ENCODE measurements at regions not wholly inside any gene's neighbourhood (a gene's known extent, or its start where the extent isn't known, plus 50 kb on each side); places are given as distances from the start of the nearest gene placed in this dataset.
"Not testable (repeated sequence)": the region's sequence is repeated elsewhere in the genome, so short reads cannot be mapped to it uniquely, and the experiment has no call there.

- H3K9me3 ChIP-seq (ENCODE audit: low read depth): no peaks in the 10 kb centered on the region
- no peaks in the 10 kb centered on the region for H3K9me2 ChIP-seq (ENCODE audit: insufficient read depth)
- H3K4me3 ChIP-seq: no peak overlapping the region
- TF ChIP-seq EZH2 (IDR thresholded peaks at IDR 0.05; ENCODE audit: insufficient read depth, poor library complexity, severe bottlenecking) (no peak), EZH2phosphoT487 (IDR thresholded peaks at IDR 0.05; ENCODE audit: insufficient read depth, low read depth) (no peak)
- H3K4me2 ChIP-seq (ENCODE audit: unreplicated experiment): no peak overlapping the region
- H3K36me3 ChIP-seq (ENCODE audit: low read depth): no peaks in the 10 kb centered on the region
- H3K4me1 ChIP-seq (ENCODE audit: insufficient read depth): no peaks in the 10 kb centered on the region
- WGBS, 2 experiments (ENCODE audit: low coverage in 1 of 2, low lambda C conversion rate in 2 of 2, missing lambda C conversion rate in 2 of 2): 37 to 47% methylated on average over 5 of the region's 5 CpGs
- H3F3A ChIP-seq (ENCODE audit: insufficient read depth): no peaks in the 10 kb centered on the region
- DNase-seq: no peak
- H2AFZ ChIP-seq: no peak overlapping the region
- H3K9ac ChIP-seq: no peak overlapping the region
- H3K79me2 ChIP-seq (ENCODE audit: insufficient read depth): no peaks in the 10 kb centered on the region
- H3K27me3 ChIP-seq (replicated peaks; ENCODE audit: insufficient read depth): no peaks in the 10 kb centered on the region
- no peaks in the 10 kb centered on the region for H4K20me1 ChIP-seq (ENCODE audit: insufficient read depth)
- in situ Hi-C loops (cut with MboI): no loop called here
- H3K27ac ChIP-seq: no peak overlapping the region
Measured at GRCh38 chr11:50220651-50221050, 188.0 kb downstream of the OR4C45 start.

GRCh38 chr11:50238368-50238767 is 205.7 kb downstream of the OR4C45 start:
- H3K4me3 ChIP-seq; in situ Hi-C loops (cut with MboI); H3K4me1 ChIP-seq (ENCODE audit: insufficient read depth); H3K9ac ChIP-seq; H2AFZ ChIP-seq; H3K9me3 ChIP-seq (ENCODE audit: low read depth); H3K4me2 ChIP-seq (ENCODE audit: unreplicated experiment); H3K27me3 ChIP-seq (replicated peaks; ENCODE audit: insufficient read depth); H3K9me2 ChIP-seq (ENCODE audit: insufficient read depth); H4K20me1 ChIP-seq (ENCODE audit: insufficient read depth); H3F3A ChIP-seq (ENCODE audit: insufficient read depth); H3K36me3 ChIP-seq (ENCODE audit: low read depth); H3K79me2 ChIP-seq (ENCODE audit: insufficient read depth); H3K27ac ChIP-seq; DNase-seq: not testable (repeated sequence)
- 37 to 43% methylated on average over 4 of the region's 4 CpGs for WGBS, 2 experiments (ENCODE audit: low coverage in 1 of 2, low lambda C conversion rate in 2 of 2, missing lambda C conversion rate in 2 of 2)

GRCh38 chr11:50246183-50246582 is 213.5 kb downstream of the OR4C45 start:
- Histone ChIP-seq H3K9ac (no peak overlapping the region), H2AFZ (no peak overlapping the region), H3K27me3 (replicated peaks; ENCODE audit: insufficient read depth) (no peaks in the 10 kb centered on the region), H3K27ac (no peak overlapping the region), H3K4me1 (ENCODE audit: insufficient read depth) (no peaks in the 10 kb centered on the region), H3K4me3 (no peak overlapping the region), H3K9me3 (ENCODE audit: low read depth) (no peaks in the 10 kb centered on the region), H3K79me2 (ENCODE audit: insufficient read depth) (no peaks in the 10 kb centered on the region), H3F3A (ENCODE audit: insufficient read depth) (no peaks in the 10 kb centered on the region), H4K20me1 (ENCODE audit: insufficient read depth) (no peaks in the 10 kb centered on the region), H3K36me3 (ENCODE audit: low read depth) (no peaks in the 10 kb centered on the region), H3K9me2 (ENCODE audit: insufficient read depth) (no peaks in the 10 kb centered on the region), H3K4me2 (ENCODE audit: unreplicated experiment) (no peak overlapping the region)
- TF ChIP-seq EZH2phosphoT487 (IDR thresholded peaks at IDR 0.05; ENCODE audit: insufficient read depth, low read depth) (no peak), EZH2 (IDR thresholded peaks at IDR 0.05; ENCODE audit: insufficient read depth, poor library complexity, severe bottlenecking) (no peak)
- DNase-seq: no peak
- in situ Hi-C loops (cut with MboI): no loop called here
- WGBS, 2 experiments (ENCODE audit: low coverage in 1 of 2, low lambda C conversion rate in 2 of 2, missing lambda C conversion rate in 2 of 2): 14 to 21% methylated on average over 4 to 5 of the region's 5 CpGs

- Histone ChIP-seq H3K4me1 (ENCODE audit: insufficient read depth) (no peaks in the 10 kb centered on the region), H3K27ac (no peak overlapping the region), H3K36me3 (ENCODE audit: low read depth) (no peaks in the 10 kb centered on the region), H4K20me1 (ENCODE audit: insufficient read depth) (no peaks in the 10 kb centered on the region), H3K79me2 (ENCODE audit: insufficient read depth) (no peaks in the 10 kb centered on the region), H3K4me2 (ENCODE audit: unreplicated experiment) (no peak overlapping the region), H3K9ac (no peak overlapping the region), H3K9me2 (ENCODE audit: insufficient read depth) (no peaks in the 10 kb centered on the region), H2AFZ (no peak overlapping the region), H3K27me3 (replicated peaks; ENCODE audit: insufficient read depth) (no peaks in the 10 kb centered on the region), H3K4me3 (no peak overlapping the region), H3F3A (ENCODE audit: insufficient read depth) (no peaks in the 10 kb centered on the region), H3K9me3 (ENCODE audit: low read depth) (no peaks in the 10 kb centered on the region)
- 61 to 64% methylated on average over 13 to 16 of the region's 16 CpGs for WGBS, 2 experiments (ENCODE audit: low coverage in 1 of 2, low lambda C conversion rate in 2 of 2, missing lambda C conversion rate in 2 of 2)
- DNase-seq: no peak
- TF ChIP-seq EZH2 (IDR thresholded peaks at IDR 0.05; ENCODE audit: insufficient read depth, poor library complexity, severe bottlenecking): no peak
- no peak for TF ChIP-seq EZH2phosphoT487 (IDR thresholded peaks at IDR 0.05; ENCODE audit: insufficient read depth, low read depth)
- in situ Hi-C loops (cut with MboI): no loop called here
Measured at GRCh38 chr11:50246699-50247098, 214.0 kb downstream of the OR4C45 start.

GRCh38 chr11:50247309-50247874 is 214.7 kb downstream of the OR4C45 start:
- Histone ChIP-seq H3K4me1 (ENCODE audit: insufficient read depth) (no peaks in the 10 kb centered on the region), H2AFZ (no peak overlapping the region), H3K4me2 (ENCODE audit: unreplicated experiment) (no peak overlapping the region), H3K9ac (no peak overlapping the region), H3K36me3 (ENCODE audit: low read depth) (no peaks in the 10 kb centered on the region), H4K20me1 (ENCODE audit: insufficient read depth) (no peaks in the 10 kb centered on the region), H3K9me2 (ENCODE audit: insufficient read depth) (no peaks in the 10 kb centered on the region), H3K27ac (no peak overlapping the region), H3K27me3 (replicated peaks; ENCODE audit: insufficient read depth) (no peaks in the 10 kb centered on the region), H3F3A (ENCODE audit: insufficient read depth) (no peaks in the 10 kb centered on the region), H3K4me3 (no peak overlapping the region), H3K9me3 (ENCODE audit: low read depth) (no peaks in the 10 kb centered on the region), H3K79me2 (ENCODE audit: insufficient read depth) (no peaks in the 10 kb centered on the region)
- no peak for TF ChIP-seq EZH2phosphoT487 (IDR thresholded peaks at IDR 0.05; ENCODE audit: insufficient read depth, low read depth)
- TF ChIP-seq EZH2 (IDR thresholded peaks at IDR 0.05; ENCODE audit: insufficient read depth, poor library complexity, severe bottlenecking): no peak
- 65 to 71% methylated on average over 18 to 20 of the region's 20 CpGs for WGBS, 2 experiments (ENCODE audit: low coverage in 1 of 2, low lambda C conversion rate in 2 of 2, missing lambda C conversion rate in 2 of 2)
- in situ Hi-C loops (cut with MboI): no loop called here
- DNase-seq: no peak

Measured in GM23248 (cell line).